H1 (cell line): ENCODE measurements at regions not wholly inside any gene's neighbourhood (a gene's known extent, or its start where the extent isn't known, plus 50 kb on each side); places are given as distances from the start of the nearest gene placed in this dataset.

ENCODE experiments used
- CTCF ChIA-PET: fragments of 300-600 bp; sonication (Branson Sonifier 250); formaldehyde crosslinking; loops from one replicate; lab custom pipeline; 2021; ENCODE audit not compliant: partially characterized antibody; lab: Charles Lee
- POLR2A ChIA-PET: fragments of 300-600 bp; sonication (Branson Sonifier 250); formaldehyde crosslinking; loops from one replicate; lab custom pipeline; 2021; ENCODE audit warnings: inconsistent platforms; ENCODE audit not compliant: partially characterized antibody; lab: Charles Lee
- DNase-seq, 2 experiments: peaks; one replicate each; pipeline versions ENCODE4 v3.0.0 to v3.0.0-alpha.2; 2010 to 2022; ENCODE audit warnings: low spot score in 2 of 2, low read depth in 1 of 2, mixed read lengths in 1 of 2
- FAIRE-seq: peaks from 2 replicates; lab custom pipeline; 2011; peaks lifted over from hg19 to GRCh38; lab: Jason Lieb, UNC
- H2AFZ ChIP-seq: 2 replicates; pipeline ENCODE4 v1.8.1; 2012; ENCODE audit warnings: low read length, inconsistent platforms
- H2AK5ac ChIP-seq: 2 replicates; pipeline ENCODE4 v1.6.1; 2013; ENCODE audit warnings: low read depth, low read length
- H2BK120ac ChIP-seq: replicated peaks from 2 replicates; pipeline ENCODE3; 2013; ENCODE audit warnings: low read depth, low read length, inconsistent platforms
- H2BK12ac ChIP-seq: 2 replicates; pipeline ENCODE4 v1.6.1; 2013; ENCODE audit warnings: low read depth, low read length
- H2BK15ac ChIP-seq: 2 replicates; pipeline ENCODE4 v1.6.1; 2013; ENCODE audit warnings: low read length
- H2BK20ac ChIP-seq: 2 replicates; pipeline ENCODE4 v1.6.1; 2013; ENCODE audit warnings: low read length
- H2BK5ac ChIP-seq: 2 replicates; pipeline ENCODE4 v1.6.1; 2013; ENCODE audit warnings: low read depth, low read length
- H3K14ac ChIP-seq: 2 replicates; pipeline ENCODE4 v1.6.1; 2013; ENCODE audit warnings: inconsistent platforms; ENCODE audit not compliant: insufficient read length
- H3K18ac ChIP-seq: 2 replicates; pipeline ENCODE4 v1.6.1; 2013; ENCODE audit warnings: low read length; ENCODE audit errors: extremely low read depth
- H3K23ac ChIP-seq: 2 replicates; pipeline ENCODE4 v1.6.1; 2013; ENCODE audit warnings: inconsistent platforms; ENCODE audit not compliant: insufficient read length
- H3K23me2 ChIP-seq: 2 replicates; pipeline ENCODE4 v1.6.1; 2013; ENCODE audit warnings: low read depth, low read length
- H3K27ac ChIP-seq: 2 replicates; pipeline ENCODE4 v1.6.1; 2011; ENCODE audit warnings: low read depth, low read length, inconsistent platforms
- H3K27me3 ChIP-seq, 4 experiments: replicated peaks in 1 of 4; 1 replicate in 1 of 4; 2 replicates in 3 of 4; pipeline versions ENCODE4 v1.6.1 to v1.8.1; 2011 to 2013; ENCODE audit warnings: low read length in 3 of 4, mild to moderate bottlenecking in 3 of 4, inconsistent platforms in 2 of 4, mixed read lengths in 2 of 4, moderate library complexity in 1 of 4; ENCODE audit not compliant: control insufficient read depth in 3 of 4, insufficient read depth in 3 of 4; ENCODE audit errors: extremely low read depth in 1 of 4
- H3K36me3 ChIP-seq, 4 experiments: 2 replicates each; pipeline versions ENCODE4 v1.6.1 to v1.8.1; 2011 to 2013; ENCODE audit warnings: mild to moderate bottlenecking in 4 of 4, low read length in 3 of 4, moderate library complexity in 2 of 4, control low read depth in 1 of 4, inconsistent platforms in 1 of 4; ENCODE audit not compliant: insufficient read depth in 4 of 4, control insufficient read depth in 2 of 4
- H3K4ac ChIP-seq: replicated peaks from 2 replicates; pipeline ENCODE3; 2013; ENCODE audit warnings: low read length, low read depth, mixed read lengths, inconsistent platforms; ENCODE audit not compliant: insufficient read length
- H3K4me1 ChIP-seq, 4 experiments: replicated peaks in 1 of 4; 1 replicate in 1 of 4; 2 replicates in 3 of 4; pipeline versions ENCODE4 v1.6.1 to v1.8.1; 2011 to 2013; ENCODE audit warnings: low read length in 3 of 4, inconsistent platforms in 2 of 4, mixed read lengths in 1 of 4; ENCODE audit not compliant: insufficient read depth in 4 of 4, control insufficient read depth in 3 of 4
- H3K4me2 ChIP-seq, 2 experiments: 2 replicates each; pipeline versions ENCODE4 v1.6.1 to v1.8.1; 2011 to 2013; ENCODE audit warnings: low read depth in 2 of 2, low read length in 2 of 2, control low read depth in 1 of 2, inconsistent platforms in 1 of 2, mild to moderate bottlenecking in 1 of 2; ENCODE audit not compliant: insufficient read depth in 1 of 2
- H3K4me3 ChIP-seq, 4 experiments: fragments of 200-600, 300-600 bp in 1 of 4; sonication (generic), shearing (Covaris generic), sonication (Bioruptor Twin) in 1 of 4; 2 replicates each; pipeline versions ENCODE4 v1.5.1 to v1.8.1; 2011 to 2016; ENCODE audit warnings: low read length in 4 of 4, low read depth in 3 of 4, control low read depth in 2 of 4, inconsistent platforms in 2 of 4, mild to moderate bottlenecking in 2 of 4, mixed read lengths in 1 of 4, moderate library complexity in 1 of 4; ENCODE audit not compliant: insufficient read depth in 2 of 4; ENCODE audit errors: extremely low read depth in 1 of 4
- H3K56ac ChIP-seq: replicated peaks from 2 replicates; pipeline ENCODE3; 2013; ENCODE audit warnings: low read depth, mild to moderate bottlenecking, mixed read lengths, low read length, inconsistent platforms; ENCODE audit not compliant: insufficient read length
- H3K79me1 ChIP-seq: 2 replicates; pipeline ENCODE4 v1.6.1; 2013; ENCODE audit warnings: low read depth, low read length, control low read depth
- H3K79me2 ChIP-seq, 2 experiments: 2 replicates each; pipeline versions ENCODE4 v1.6.1 to v1.8.1; 2012 to 2013; ENCODE audit warnings: low read length in 2 of 2, mild to moderate bottlenecking in 2 of 2, inconsistent platforms in 1 of 2; ENCODE audit not compliant: insufficient read depth in 2 of 2, control insufficient read depth in 1 of 2
- H3K9ac ChIP-seq, 4 experiments: replicated peaks in 1 of 4; 1 replicate in 1 of 4; 2 replicates in 3 of 4; pipeline versions ENCODE4 v1.6.1 to v1.8.1; 2011 to 2013; ENCODE audit warnings: low read depth in 3 of 4, low read length in 3 of 4, control low read depth in 2 of 4, mild to moderate bottlenecking in 2 of 4, moderate library complexity in 2 of 4, inconsistent platforms in 1 of 4; ENCODE audit errors: extremely low read depth in 1 of 4
- H3K9me3 ChIP-seq, 2 experiments: 2 replicates each; pipeline versions ENCODE4 v1.6.1 to v1.8.1; 2012 to 2013; ENCODE audit warnings: mild to moderate bottlenecking in 2 of 2, moderate library complexity in 2 of 2, control low read depth in 1 of 2, inconsistent platforms in 1 of 2, low read depth in 1 of 2, low read length in 1 of 2, mixed read lengths in 1 of 2; ENCODE audit not compliant: insufficient read depth in 2 of 2
- H4K20me1 ChIP-seq, 2 experiments: replicated peaks in 1 of 2; 2 replicates each; pipeline versions ENCODE3 to v1.8.1; 2011 to 2013; ENCODE audit warnings: inconsistent platforms in 2 of 2, low read length in 2 of 2, mild to moderate bottlenecking in 1 of 2; ENCODE audit not compliant: insufficient read depth in 2 of 2, control insufficient read depth in 1 of 2
- H4K5ac ChIP-seq: 2 replicates; pipeline ENCODE4 v1.6.1; 2013; ENCODE audit warnings: low read length, low read depth, mixed read lengths, inconsistent platforms; ENCODE audit not compliant: insufficient read length
- H4K8ac ChIP-seq: 2 replicates; pipeline ENCODE4 v1.8.0; 2013; ENCODE audit warnings: mild to moderate bottlenecking, moderate library complexity, low read length, inconsistent platforms; ENCODE audit not compliant: insufficient read depth; ENCODE audit errors: extremely low read depth
- H4K91ac ChIP-seq: replicated peaks from 2 replicates; pipeline ENCODE3; 2013; ENCODE audit warnings: low read length, mixed read lengths, inconsistent platforms; ENCODE audit not compliant: insufficient read length
- KDM1A ChIP-seq: fragments of 200-600, 300-600 bp; sonication (generic); IDR thresholded peaks from 2 replicates; pipeline ENCODE4 v1.7.1; 2016; ENCODE audit warnings: mild to moderate bottlenecking, low read length, borderline replicate concordance
- RAD21 ChIP-seq, 2 experiments: IDR thresholded peaks in 1 of 2; conservative IDR thresholded peaks in 1 of 2; 2 replicates each; pipeline ENCODE4 v1.6.1; 2011; ENCODE audit warnings: low read depth in 2 of 2, low read length in 2 of 2, improper control_type of control experiment in 1 of 2, inconsistent platforms in 1 of 2, mild to moderate bottlenecking in 1 of 2, moderate library complexity in 1 of 2
- WGBS, 2 experiments: shearing (Covaris generic) in 1 of 2; methylation state at CpG; one replicate each; pipeline versions ENCODE4 v1.1.6 to v1.1.7; 2013 to 2015; ENCODE audit warnings: low lambda C conversion rate in 2 of 2, mixed read lengths in 2 of 2, inconsistent platforms in 1 of 2, low coverage in 1 of 2, missing lambda C conversion rate in 1 of 2; ENCODE audit not compliant: insufficient replicate concordance in 2 of 2, insufficient coverage in 1 of 2, insufficient read length in 1 of 2; ENCODE audit errors: extremely low coverage in 1 of 2, missing lambda C conversion rate in 1 of 2; 5-methylcytosine and 5-hydroxymethylcytosine counted together

GRCh38 chr3:15851735-15852134, 54.0 kb upstream of the ANKRD28 start:
- 93% methylated on average over 3 of the region's 3 CpGs; no CpG with 5 or more reads in 1 of the 2 experiments for WGBS, 2 experiments
- no peak for FAIRE-seq
- POLR2A ChIA-PET: interaction anchor here (0.7 kb wide), 1 partner anchor 119 kb away, joined by 3 read pairs; no protein-coding TSS in a partner anchor

More at GRCh38 chr3:15851735-15852134, 54.0 kb upstream of the ANKRD28 start:
- Histone ChIP-seq H3K79me1 (peaks cover 5% of the 10 kb centered on the region; the same call in 1 of the 2 replicates), H3K79me2 (peaks cover 9 to 95% of the 10 kb centered on the region in 2 experiments; a peak in 3 of 4 replicates), H3K27me3 (no peaks in the 10 kb centered on the region), H2BK12ac (no peak overlapping the region), H3K4me3 (no peak overlapping the region), H3K4me1 (no peaks in the 10 kb centered on the region; a peak in 1 of 7 replicates), H3K4ac (no peak overlapping the region), H3K4me2 (no peak overlapping the region), H2BK120ac (no peak overlapping the region), H2BK5ac (no peak overlapping the region), H4K91ac (no peak overlapping the region), H3K9ac (no peak overlapping the region), H4K5ac (no peak overlapping the region), H3K23ac (no peak overlapping the region), H3K36me3 (no peaks in the 10 kb centered on the region; a peak in 2 of 8 replicates), H3K14ac (no peak overlapping the region), H2BK20ac (no peak overlapping the region), H3K27ac (no peak overlapping the region), H3K9me3 (peaks cover 6 to 7% of the 10 kb centered on the region in 2 experiments; a peak in 3 of 4 replicates), H3K18ac (no peak overlapping the region), H3K56ac (no peak overlapping the region), H2BK15ac (no peak overlapping the region), H3K23me2 (no peaks in the 10 kb centered on the region), H2AK5ac (no peak overlapping the region), H4K20me1 (peaks cover 0 to 2% of the 10 kb centered on the region in 2 experiments), H2AFZ (no peak overlapping the region), H4K8ac (no peak overlapping the region)
- CTCF ChIA-PET: no interaction called here
- TF ChIP-seq KDM1A (peak; percentile 31; the same call in 1 of the 2 replicates), RAD21 (IDR thresholded peaks at IDR 0.05 in 1 of 2, conservative IDR thresholded peaks at IDR 0.05 in 1 of 2; ENCODE audit: low read depth in 2 of 2, low read length in 2 of 2) (no peak)
- no peak for DNase-seq
